AG04449 (cell line): ENCODE measurements at regions not wholly inside any gene's neighbourhood (a gene's known extent, or its start where the extent isn't known, plus 50 kb on each side); places are given as distances from the start of the nearest gene placed in this dataset.

Experiments
- CTCF ChIA-PET: fragments of 350-600 bp; formaldehyde crosslinking; extraction: SDS; loops from one replicate; lab custom pipeline; 2021; ENCODE audit warnings: antibody characterized with exemption; lab: Yijun Ruan, JAX
- POLR2A ChIA-PET: fragments of 400-600, 350-600 bp; formaldehyde crosslinking; extraction: SDS; loops from one replicate; lab custom pipeline; 2020; ENCODE audit warnings: antibody characterized with exemption, inconsistent platforms; lab: Yijun Ruan, JAX
- DNase-seq: peaks from one replicate; pipeline ENCODE4 v3.0.0-alpha.2; 2010; ENCODE audit warnings: low read depth, low spot score
- H3K4me3 ChIP-seq: 2 replicates; pipeline ENCODE4 v1.5.1; 2011; ENCODE audit warnings: low read depth, mild to moderate bottlenecking, control low read depth, low read length
- TF ChIP-seq, protein P1 (sequence below): IDR thresholded peaks from one replicate; pipeline ENCODE4 v1.5.1; 2011; ENCODE audit warnings: mild to moderate bottlenecking, moderate library complexity, low read length, control low read depth, inconsistent platforms; ENCODE audit not compliant: insufficient read depth; ENCODE audit errors: missing control alignments

DNA sequence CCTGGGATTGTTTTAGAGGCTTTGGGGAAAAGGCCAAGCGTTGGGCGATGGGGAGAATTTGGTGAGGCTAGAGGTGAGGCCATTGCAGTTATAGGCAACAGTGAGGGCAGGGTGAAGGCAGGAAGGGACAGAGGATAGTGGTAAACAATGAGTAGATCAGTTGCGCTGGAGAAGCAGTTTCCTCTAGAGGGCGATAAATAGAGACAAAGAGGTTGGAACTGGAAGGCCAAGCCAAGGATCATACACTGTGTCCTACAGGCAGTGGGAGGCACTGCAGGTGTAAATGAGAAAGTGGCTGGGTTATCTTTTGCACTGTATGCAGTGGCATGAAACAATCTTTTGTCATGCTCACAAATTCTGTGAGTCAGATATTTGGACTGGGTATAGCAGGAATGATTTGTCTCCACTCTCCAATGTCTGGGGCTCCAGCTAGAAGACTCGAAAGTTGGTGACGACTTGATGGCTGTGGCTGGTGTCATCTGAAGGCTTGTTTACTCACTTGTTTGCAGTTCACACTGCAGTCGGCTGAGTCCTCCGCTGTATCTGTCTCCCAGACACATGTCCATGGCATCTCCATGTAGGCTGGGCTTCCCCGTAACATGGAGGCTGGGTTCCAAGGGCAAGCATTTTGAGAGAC, 82.1 kb downstream of the TNP1 start:
- no peak overlapping the region for H3K4me3 ChIP-seq
- no peak for DNase-seq
- TF ChIP-seq, protein P1, sequence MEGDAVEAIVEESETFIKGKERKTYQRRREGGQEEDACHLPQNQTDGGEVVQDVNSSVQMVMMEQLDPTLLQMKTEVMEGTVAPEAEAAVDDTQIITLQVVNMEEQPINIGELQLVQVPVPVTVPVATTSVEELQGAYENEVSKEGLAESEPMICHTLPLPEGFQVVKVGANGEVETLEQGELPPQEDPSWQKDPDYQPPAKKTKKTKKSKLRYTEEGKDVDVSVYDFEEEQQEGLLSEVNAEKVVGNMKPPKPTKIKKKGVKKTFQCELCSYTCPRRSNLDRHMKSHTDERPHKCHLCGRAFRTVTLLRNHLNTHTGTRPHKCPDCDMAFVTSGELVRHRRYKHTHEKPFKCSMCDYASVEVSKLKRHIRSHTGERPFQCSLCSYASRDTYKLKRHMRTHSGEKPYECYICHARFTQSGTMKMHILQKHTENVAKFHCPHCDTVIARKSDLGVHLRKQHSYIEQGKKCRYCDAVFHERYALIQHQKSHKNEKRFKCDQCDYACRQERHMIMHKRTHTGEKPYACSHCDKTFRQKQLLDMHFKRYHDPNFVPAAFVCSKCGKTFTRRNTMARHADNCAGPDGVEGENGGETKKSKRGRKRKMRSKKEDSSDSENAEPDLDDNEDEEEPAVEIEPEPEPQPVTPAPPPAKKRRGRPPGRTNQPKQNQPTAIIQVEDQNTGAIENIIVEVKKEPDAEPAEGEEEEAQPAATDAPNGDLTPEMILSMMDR, result peak; percentile 56
- POLR2A ChIA-PET, result no interaction called here
- CTCF ChIA-PET, result interaction anchor here (1.1 to 3.8 kb wide), 2 partner anchors 10 to 15 kb away, joined by 3 to 14 read pairs; no protein-coding TSS in a partner anchor

DNA sequence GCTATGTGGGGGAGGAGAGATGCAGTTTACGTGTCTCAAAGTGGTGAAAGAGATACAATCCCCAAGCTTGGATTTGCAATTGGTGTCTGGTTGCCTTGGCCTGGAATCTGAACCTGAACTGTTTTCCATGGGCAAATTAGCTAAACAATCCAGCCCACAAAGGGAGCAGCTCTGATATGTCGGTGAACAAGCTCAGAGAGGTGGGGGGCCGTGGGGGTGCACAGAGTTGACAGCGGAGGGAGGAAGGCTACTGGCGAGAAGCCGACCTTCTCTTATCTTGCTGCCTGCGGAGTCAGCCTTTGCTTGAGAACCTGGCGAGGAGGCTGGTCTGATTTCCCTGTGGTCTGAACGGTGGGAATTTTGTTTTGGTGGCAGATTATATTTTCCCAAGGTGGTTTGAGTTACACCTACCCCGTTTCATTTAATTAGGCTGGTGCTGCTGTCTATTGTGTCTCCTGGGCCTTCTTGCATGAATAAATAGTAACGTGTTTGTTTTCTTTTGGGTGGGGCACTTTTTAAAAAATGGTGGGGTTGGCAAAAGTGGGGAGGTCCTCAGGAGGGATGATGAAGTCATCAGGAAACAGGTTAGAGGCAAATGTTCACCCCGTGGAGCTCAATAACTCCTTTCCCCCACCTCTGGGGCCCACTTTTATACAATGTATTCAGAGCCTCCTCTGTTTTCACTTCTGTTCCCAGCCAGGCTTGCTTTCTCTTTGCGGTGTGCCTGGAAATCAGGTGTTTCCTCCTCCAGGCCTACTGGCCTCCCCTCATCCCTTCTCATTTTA, 80.9 kb upstream of the IGFBP5 start:
- H3K4me3 ChIP-seq, result no peak overlapping the region
- ChIA-PET POLR2A (interaction anchor here (2.0 kb wide), 1 partner anchor 17 kb away, joined by 11 read pairs; no protein-coding TSS in a partner anchor), CTCF (interaction anchor here (0.9 to 3.8 kb wide), 5 partner anchors 11 to 734 kb away, joined by 3 to 14 read pairs (median 4); no protein-coding TSS in a partner anchor)
- TF ChIP-seq, protein P1, result no peak
- DNase-seq, result no peak

DNA sequence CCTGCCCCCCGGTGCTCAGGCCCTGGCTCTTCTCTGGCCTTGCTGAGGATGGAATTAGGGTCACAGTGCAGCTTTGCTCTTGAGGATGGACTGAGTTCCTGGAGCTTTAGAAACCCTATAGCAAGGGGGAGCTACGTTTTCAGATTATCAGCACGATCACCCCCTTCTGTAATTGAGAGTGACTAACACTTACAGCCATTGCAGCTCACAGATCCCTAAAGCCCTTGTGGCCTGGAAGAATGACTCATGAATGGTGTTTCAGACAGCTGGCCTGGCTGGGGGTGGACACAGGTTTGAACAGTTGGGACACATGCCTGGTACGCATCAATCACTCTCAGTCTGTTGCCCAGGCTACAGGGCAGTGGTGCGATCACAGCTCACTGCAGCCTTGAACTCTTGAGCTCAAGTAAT, 79.7 kb upstream of the IGFBP5 start:
- CTCF ChIA-PET, result interaction anchor here (0.7 to 3.8 kb wide), 10 partner anchors 9 to 736 kb away, joined by 3 to 14 read pairs (median 4); no protein-coding TSS in a partner anchor
- TF ChIP-seq, protein P1, result no peak
- POLR2A ChIA-PET, result interaction anchor here (0.6 to 2.0 kb wide), 4 partner anchors 18 to 391 kb away, joined by 3 to 11 read pairs (median 5); partner anchors contain the start of gene IGFBP5
- H3K4me3 ChIP-seq, result no peak overlapping the region
- peak; percentile 80 for DNase-seq

DNA sequence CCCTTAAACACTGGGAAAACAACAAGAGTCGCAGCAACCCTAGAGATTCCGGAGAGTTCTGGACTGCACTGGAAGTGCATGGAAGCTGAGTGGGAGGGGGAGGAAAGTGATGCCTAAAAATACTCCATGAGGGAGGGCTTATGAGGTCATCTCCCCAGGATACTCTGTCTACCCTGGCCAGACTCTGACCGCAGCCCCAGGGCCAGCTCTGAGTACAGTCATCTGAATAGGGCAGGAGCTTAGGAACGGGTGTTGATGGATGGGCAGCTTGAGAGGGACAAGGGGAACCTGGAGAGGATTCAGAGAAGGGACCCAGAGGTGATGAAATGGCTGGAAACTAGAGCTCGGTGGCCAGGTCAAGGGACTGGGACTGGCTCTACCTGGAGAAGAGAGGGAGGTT, 79.3 kb upstream of the IGFBP5 start:
- CTCF ChIA-PET, result interaction anchor here (0.7 to 3.8 kb wide), 9 partner anchors 8 to 392 kb away, joined by 3 to 14 read pairs (median 4); no protein-coding TSS in a partner anchor
- TF ChIP-seq, protein P1, result no peak
- POLR2A ChIA-PET, result interaction anchor here (0.7 to 2.0 kb wide), 4 partner anchors 18 to 1484 kb away, joined by 3 to 11 read pairs (median 5); partner anchors contain the start of gene IGFBP5
- no peak overlapping the region for H3K4me3 ChIP-seq
- DNase-seq, result peak; percentile 28

DNA sequence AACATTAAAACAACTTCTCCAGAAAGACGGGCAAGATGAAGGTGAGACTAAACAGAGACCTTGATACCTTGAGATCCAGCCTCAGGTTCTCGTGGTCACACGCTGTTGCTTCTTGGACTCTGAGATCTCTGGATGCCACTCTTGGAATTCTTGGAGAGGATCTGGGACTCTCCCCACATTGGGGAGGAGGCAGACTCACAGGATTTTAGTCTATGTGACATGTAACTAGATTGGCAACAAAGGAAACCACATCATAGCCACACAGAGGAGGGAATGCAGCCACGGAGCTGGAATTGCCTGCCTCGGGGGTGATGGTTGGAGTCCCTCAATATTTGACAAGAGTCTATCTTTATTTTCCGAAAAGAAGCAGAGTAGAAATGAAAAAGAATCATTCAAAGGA, 78.8 kb upstream of the IGFBP5 start:
- TF ChIP-seq, protein P1, result no peak
- CTCF ChIA-PET, result interaction anchor here (1.1 to 3.8 kb wide), 6 partner anchors 14 to 392 kb away, joined by 4 to 14 read pairs (median 4); no protein-coding TSS in a partner anchor
- POLR2A ChIA-PET, result interaction anchor here (0.7 to 2.0 kb wide), 2 partner anchors 19 to 1484 kb away, joined by 3 to 11 read pairs; no protein-coding TSS in a partner anchor
- no peak overlapping the region for H3K4me3 ChIP-seq
- no peak for DNase-seq
